ENCODE measurements at regions not wholly inside any gene's neighbourhood (a gene's known extent, or its start where the extent isn't known, plus 50 kb on each side); places are given as distances from the start of the nearest gene placed in this dataset.
"Not testable (repeated sequence)": the region's sequence is repeated elsewhere in the genome, so short reads cannot be mapped to it uniquely, and the experiment has no call there.

DNA sequence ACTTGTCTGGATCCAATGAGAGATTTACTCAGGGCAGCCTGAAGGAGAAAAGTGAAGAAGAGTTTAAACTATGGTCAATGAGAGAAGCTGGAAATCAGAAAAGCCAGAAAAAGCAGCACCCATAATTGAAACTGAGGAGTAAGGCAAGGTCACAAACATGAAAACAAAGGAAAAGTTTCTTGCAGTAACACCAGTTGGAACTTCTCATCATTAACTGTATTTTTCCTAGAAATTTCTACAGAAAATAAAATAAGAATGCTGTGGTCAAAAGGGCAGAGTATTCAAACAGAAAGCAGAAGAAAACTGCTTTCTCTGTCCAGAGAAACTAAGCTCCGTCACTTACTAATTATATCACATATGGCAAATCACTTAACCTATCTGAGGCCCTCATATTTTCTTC is 102.2 kb downstream of the OR13H1 start:
- peaks cover 10% of the 10 kb centered on the region for H3K27me3 ChIP-seq (ENCODE audit: control insufficient read depth, insufficient read depth, low read length)
- no peaks in the 10 kb centered on the region for H3K36me3 ChIP-seq (ENCODE audit: control insufficient read depth, insufficient read depth, low read length)
- H3K27ac ChIP-seq (ENCODE audit: low read depth, low read length) = no peak overlapping the region
- no peaks in the 10 kb centered on the region for H3K9me3 ChIP-seq (ENCODE audit: control insufficient read depth, insufficient read depth, low read length)
- H3K4me1 ChIP-seq (ENCODE audit: control insufficient read depth, insufficient read depth, low read length) = no peaks in the 10 kb centered on the region
- H3K4me3 ChIP-seq (ENCODE audit: low read depth, low read length) = no peak overlapping the region
- no peak overlapping the region for H3K9ac ChIP-seq (ENCODE audit: low read depth, low read length)

DNA sequence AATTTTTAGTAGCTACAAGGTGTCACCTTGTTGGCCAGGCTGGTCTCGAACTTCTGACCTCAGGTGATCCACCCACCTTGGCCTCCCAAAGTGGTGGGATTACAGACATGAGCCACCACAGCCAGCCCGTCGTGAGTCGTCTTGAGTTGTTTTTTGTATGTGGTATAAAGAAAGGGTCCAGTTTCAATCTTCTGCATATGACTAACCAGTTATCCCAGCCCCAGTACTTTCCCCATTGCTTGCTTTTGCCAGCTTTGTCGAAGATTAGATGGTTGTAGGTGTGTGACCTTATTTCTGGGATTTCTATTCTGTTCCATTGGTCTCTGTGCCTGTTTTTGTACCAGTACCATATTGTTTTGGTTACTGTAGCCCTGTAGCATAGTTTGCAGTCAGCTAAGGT is 105.9 kb downstream of the OR13H1 start:
- H3K9ac ChIP-seq (ENCODE audit: low read depth, low read length) = no peak overlapping the region
- H3K9me3 ChIP-seq (ENCODE audit: control insufficient read depth, insufficient read depth, low read length) = no peaks in the 10 kb centered on the region
- peaks cover 4% of the 10 kb centered on the region for H3K27me3 ChIP-seq (ENCODE audit: control insufficient read depth, insufficient read depth, low read length)
- no peak overlapping the region for H3K27ac ChIP-seq (ENCODE audit: low read depth, low read length)
- no peaks in the 10 kb centered on the region for H3K4me1 ChIP-seq (ENCODE audit: control insufficient read depth, insufficient read depth, low read length)
- H3K4me3 ChIP-seq (ENCODE audit: low read depth, low read length) = no peak overlapping the region
- no peaks in the 10 kb centered on the region for H3K36me3 ChIP-seq (ENCODE audit: control insufficient read depth, insufficient read depth, low read length)

DNA sequence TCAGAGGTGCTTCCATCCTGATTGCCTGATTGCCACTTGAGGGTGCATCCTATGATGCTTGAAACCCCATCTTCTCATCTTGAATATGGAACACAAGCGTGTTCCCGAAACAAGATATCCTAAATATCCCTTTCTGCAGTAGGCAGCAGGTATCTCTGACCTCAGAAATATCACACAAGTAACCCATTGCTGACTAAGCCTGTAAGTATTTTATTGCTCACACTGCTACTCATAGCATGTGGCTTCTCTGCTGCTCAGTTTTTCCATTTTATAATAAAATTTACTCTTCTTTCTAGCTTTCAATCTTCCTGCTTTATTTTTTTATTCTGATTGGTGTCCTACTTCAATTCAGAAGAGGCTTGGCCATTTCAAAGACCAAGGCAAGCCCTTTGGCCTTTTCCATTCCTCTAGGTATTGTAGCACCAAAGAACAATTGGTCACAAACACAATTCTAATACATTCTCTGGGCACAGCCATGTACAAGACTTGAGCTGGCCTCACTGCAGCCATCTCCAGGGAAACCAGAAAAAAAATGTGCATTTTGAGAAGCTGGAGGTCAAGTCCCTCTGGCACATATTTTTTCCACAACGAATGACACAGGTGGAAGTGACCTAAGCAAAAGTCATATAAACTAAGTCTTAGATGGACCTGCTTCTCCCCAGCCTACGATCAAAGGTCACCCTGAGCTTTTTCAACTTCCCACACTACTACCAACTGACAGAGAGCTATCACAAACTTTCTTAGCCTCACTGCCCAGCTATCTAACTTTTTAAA is 107.0 kb downstream of the OR13H1 start:
- H3K4me3 ChIP-seq (ENCODE audit: low read depth, low read length) = no peak overlapping the region

DNA sequence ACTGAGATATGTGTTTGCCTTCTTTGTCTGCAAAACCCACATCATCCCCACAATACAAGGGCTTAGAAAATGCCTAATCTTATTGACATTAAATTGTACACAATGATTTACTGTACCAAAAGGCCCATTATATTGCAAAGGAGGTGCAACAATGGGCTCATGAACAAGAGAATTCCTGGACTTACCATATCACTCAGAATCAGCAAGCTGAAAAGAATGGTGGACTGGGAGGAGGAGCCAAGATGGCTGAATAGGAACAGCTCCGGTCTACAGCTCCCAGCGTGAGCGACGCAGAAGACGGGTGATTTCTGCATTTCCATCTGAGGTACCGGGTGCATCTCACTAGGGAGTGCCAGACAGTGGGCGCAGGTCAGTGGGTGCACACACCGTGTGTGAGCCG is 119.9 kb downstream of the OR13H1 start:
- not testable (repeated sequence) for H3K4me1 ChIP-seq (ENCODE audit: control insufficient read depth, insufficient read depth, low read length); H3K4me3 ChIP-seq (ENCODE audit: low read depth, low read length); H3K9me3 ChIP-seq (ENCODE audit: control insufficient read depth, insufficient read depth, low read length); H3K36me3 ChIP-seq (ENCODE audit: control insufficient read depth, insufficient read depth, low read length); H3K27ac ChIP-seq (ENCODE audit: low read depth, low read length); H3K9ac ChIP-seq (ENCODE audit: low read depth, low read length); H3K27me3 ChIP-seq (ENCODE audit: control insufficient read depth, insufficient read depth, low read length)

More for the DNA sequence above, 107.0 kb downstream of the OR13H1 start:
- Histone ChIP-seq H3K36me3 (ENCODE audit: control insufficient read depth, insufficient read depth, low read length) (no peaks in the 10 kb centered on the region), H3K9ac (ENCODE audit: low read depth, low read length) (no peak overlapping the region), H3K27me3 (ENCODE audit: control insufficient read depth, insufficient read depth, low read length) (peaks cover 4% of the 10 kb centered on the region), H3K9me3 (ENCODE audit: control insufficient read depth, insufficient read depth, low read length) (no peaks in the 10 kb centered on the region), H3K4me1 (ENCODE audit: control insufficient read depth, insufficient read depth, low read length) (no peaks in the 10 kb centered on the region), H3K27ac (ENCODE audit: low read depth, low read length) (no peak overlapping the region)

DNA sequence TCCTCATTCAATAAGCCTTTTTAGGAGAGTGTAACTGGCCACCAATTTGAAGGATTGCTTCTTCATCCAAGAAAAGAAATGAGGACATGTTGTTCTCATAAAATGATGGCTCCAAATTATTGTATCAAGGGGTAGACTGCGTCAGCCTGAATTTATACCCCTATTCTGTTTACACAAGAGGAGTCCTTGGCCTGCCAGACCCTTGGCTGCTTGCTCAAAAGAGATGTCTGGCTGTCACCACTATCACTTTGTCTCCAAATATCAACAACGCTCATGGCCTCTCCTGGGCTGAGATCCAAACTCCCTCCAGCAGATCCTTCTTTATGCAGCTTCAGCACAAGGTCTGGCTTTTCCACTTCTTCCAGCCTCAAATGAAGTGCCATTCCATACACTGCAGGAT is 127.9 kb downstream of the OR13H1 start:
- H3K4me3 ChIP-seq (ENCODE audit: low read depth, low read length) = no peak overlapping the region
- no peaks in the 10 kb centered on the region for H3K4me1 ChIP-seq (ENCODE audit: control insufficient read depth, insufficient read depth, low read length)
- H3K9ac ChIP-seq (ENCODE audit: low read depth, low read length) = no peak overlapping the region
- H3K27me3 ChIP-seq (ENCODE audit: control insufficient read depth, insufficient read depth, low read length) = peaks cover 4% of the 10 kb centered on the region; the same call in 1 of the 2 replicates
- no peaks in the 10 kb centered on the region for H3K36me3 ChIP-seq (ENCODE audit: control insufficient read depth, insufficient read depth, low read length)
- H3K9me3 ChIP-seq (ENCODE audit: control insufficient read depth, insufficient read depth, low read length) = no peaks in the 10 kb centered on the region
- H3K27ac ChIP-seq (ENCODE audit: low read depth, low read length) = no peak overlapping the region

DNA sequence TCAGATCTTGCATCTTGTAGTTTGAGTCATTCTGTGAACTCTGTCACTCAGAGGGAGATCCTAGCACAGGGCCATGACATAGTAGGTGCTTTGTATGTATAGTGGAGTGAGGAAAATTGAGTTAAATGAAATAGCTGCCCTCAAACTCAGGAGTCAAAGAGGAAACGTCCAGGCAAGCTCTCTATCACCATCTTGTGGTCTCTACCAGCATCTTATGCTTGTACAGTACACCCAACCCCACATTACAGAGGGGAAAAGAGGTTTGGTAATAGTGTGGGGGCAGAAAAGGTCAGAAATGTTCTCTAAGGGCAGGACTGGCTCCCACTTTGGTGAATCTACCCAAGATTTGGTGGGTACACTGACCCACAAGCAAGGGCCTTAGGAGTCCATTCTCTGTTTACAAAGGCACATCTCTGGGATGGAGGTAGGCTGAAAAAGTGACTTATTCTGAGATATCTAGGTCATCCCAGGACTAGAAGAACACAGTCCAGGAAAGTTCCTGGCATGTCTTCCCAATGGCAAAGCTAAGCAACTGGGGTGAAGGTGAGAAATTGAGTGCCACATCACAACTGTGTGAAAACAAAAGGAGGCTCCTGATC is 131.8 kb downstream of the OR13H1 start:
- H3K9me3 ChIP-seq (ENCODE audit: control insufficient read depth, insufficient read depth, low read length) = no peaks in the 10 kb centered on the region
- no peaks in the 10 kb centered on the region for H3K36me3 ChIP-seq (ENCODE audit: control insufficient read depth, insufficient read depth, low read length)
- no peak overlapping the region for H3K9ac ChIP-seq (ENCODE audit: low read depth, low read length)
- no peaks in the 10 kb centered on the region for H3K4me1 ChIP-seq (ENCODE audit: control insufficient read depth, insufficient read depth, low read length)
- H3K4me3 ChIP-seq (ENCODE audit: low read depth, low read length) = no peak overlapping the region
- no peak overlapping the region for H3K27ac ChIP-seq (ENCODE audit: low read depth, low read length)
- H3K27me3 ChIP-seq (ENCODE audit: control insufficient read depth, insufficient read depth, low read length) = peaks cover 4% of the 10 kb centered on the region; the same call in 1 of the 2 replicates

DNA sequence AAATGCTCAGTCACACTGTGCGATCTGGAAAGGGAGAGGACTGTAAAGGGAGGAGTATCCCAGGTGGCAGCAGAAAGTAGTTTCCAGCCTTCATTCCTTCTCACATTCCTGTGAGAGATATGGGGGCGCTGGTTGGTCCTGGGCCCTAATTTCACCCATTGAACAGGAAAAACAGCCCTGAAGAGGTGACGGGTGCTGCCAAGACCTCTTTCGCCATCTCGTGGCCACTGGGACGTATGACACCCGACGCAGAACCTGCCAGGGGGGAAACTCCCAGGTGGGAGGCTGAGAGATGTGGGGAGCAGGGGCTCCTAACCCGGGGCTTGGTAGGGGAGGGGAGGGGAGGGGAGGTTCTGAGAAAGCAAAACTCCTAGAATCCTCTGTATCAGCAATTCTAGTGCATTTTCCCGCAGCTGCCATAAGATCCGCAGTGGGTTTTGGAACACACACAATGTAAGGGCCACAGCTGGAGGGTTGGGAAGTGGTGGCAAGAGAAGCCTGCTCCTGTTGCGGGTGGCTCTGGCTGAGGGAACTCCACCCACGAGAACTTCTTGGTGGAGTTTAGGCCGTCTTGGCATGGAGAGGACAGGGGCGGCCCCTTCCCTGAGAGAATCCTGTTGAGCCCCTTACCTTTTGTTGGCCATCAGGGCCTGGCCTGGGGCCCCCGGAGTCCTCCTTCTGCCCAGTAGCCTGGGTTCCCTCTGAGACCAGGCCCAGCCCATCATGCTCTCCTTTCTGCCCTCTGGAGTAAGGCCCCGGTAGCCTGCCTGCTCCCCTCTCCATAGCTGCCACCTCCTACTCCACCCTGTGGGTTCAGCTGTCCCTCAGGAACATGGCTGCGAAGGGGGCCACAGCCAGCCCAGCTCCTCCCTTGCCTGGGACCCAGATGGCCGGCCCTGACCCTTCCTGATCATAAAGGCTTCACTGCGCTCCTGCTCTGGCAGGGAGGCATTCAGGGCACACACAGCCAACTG is 134.1 kb downstream of the OR13H1 start:
- H3K9me3 ChIP-seq (ENCODE audit: control insufficient read depth, insufficient read depth, low read length) = no peaks in the 10 kb centered on the region
- no peak overlapping the region for H3K9ac ChIP-seq (ENCODE audit: low read depth, low read length)
- no peaks in the 10 kb centered on the region for H3K36me3 ChIP-seq (ENCODE audit: control insufficient read depth, insufficient read depth, low read length)
- no peak overlapping the region for H3K4me3 ChIP-seq (ENCODE audit: low read depth, low read length)
- H3K27me3 ChIP-seq (ENCODE audit: control insufficient read depth, insufficient read depth, low read length) = no peaks in the 10 kb centered on the region
- H3K27ac ChIP-seq (ENCODE audit: low read depth, low read length) = no peak overlapping the region
- H3K4me1 ChIP-seq (ENCODE audit: control insufficient read depth, insufficient read depth, low read length) = no peaks in the 10 kb centered on the region

DNA sequence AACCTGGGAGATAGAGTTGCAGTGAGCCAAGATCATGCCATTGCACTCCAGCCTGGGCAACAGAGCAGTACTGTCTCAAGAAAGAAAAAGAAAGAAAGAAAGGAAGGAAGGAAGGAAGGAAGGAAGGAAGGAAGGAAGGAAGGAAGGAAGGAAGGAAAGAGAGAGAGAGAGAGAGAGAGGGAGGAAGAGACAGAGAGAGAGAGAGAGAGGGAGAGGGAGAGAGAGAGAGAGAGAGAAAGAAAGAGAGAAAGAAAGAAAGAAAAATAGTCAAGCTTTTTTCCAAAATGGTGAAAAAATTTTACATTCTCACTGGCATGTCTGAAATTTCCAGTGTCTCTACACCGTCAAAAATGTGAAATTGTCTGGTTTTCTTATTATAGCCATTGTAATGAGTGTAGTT is 138.9 kb downstream of the OR13H1 start:
- H3K4me1 ChIP-seq (ENCODE audit: control insufficient read depth, insufficient read depth, low read length); H3K36me3 ChIP-seq (ENCODE audit: control insufficient read depth, insufficient read depth, low read length); H3K27me3 ChIP-seq (ENCODE audit: control insufficient read depth, insufficient read depth, low read length); H3K9me3 ChIP-seq (ENCODE audit: control insufficient read depth, insufficient read depth, low read length); H3K27ac ChIP-seq (ENCODE audit: low read depth, low read length); H3K4me3 ChIP-seq (ENCODE audit: low read depth, low read length); H3K9ac ChIP-seq (ENCODE audit: low read depth, low read length): not testable (repeated sequence)

DNA sequence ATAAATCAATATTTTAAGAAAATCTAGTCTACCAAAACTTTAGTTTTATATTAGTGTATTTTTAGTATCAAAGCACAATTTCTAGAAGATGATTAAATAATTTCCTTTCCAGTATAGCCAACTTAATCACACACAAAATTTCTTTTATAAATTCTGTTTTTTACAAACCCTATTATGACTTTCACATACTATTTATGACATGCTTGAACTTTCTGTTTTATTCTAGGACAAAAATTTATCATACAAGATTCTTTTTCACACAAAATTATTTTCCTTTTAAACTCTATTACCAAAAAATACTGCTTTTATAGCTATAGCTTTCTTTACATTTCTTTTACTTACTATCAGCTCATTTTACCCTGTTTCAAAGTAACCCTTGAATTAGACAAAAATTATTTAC is 149.5 kb downstream of the OR13H1 start:
- Histone ChIP-seq H3K4me1 (ENCODE audit: control insufficient read depth, insufficient read depth, low read length) (no peaks in the 10 kb centered on the region), H3K4me3 (ENCODE audit: low read depth, low read length) (no peak overlapping the region), H3K27me3 (ENCODE audit: control insufficient read depth, insufficient read depth, low read length) (no peaks in the 10 kb centered on the region), H3K27ac (ENCODE audit: low read depth, low read length) (no peak overlapping the region), H3K36me3 (ENCODE audit: control insufficient read depth, insufficient read depth, low read length) (peaks cover 66% of the 10 kb centered on the region), H3K9me3 (ENCODE audit: control insufficient read depth, insufficient read depth, low read length) (peaks cover 69% of the 10 kb centered on the region), H3K9ac (ENCODE audit: low read depth, low read length) (no peak overlapping the region)

DNA sequence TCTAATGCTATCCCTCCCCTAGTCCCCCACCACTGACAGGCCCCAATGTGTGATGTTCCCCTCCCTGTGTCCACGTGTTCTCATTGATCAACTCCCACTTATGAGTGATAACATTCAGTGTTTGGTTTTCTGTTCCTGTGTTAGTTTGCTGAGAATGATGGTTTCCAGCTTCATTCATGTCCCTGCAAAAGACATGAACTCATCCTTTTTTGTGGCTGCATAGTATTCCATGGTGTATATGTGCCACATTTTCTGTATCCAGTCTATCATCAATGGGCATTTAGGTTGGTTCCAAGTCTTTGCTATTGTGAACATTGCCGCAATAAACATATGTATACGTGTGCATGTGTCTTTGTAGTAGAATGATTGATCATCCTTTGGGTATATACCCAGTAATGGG is 153.1 kb downstream of the OR13H1 start:
- not testable (repeated sequence) for H3K4me1 ChIP-seq (ENCODE audit: control insufficient read depth, insufficient read depth, low read length); H3K9ac ChIP-seq (ENCODE audit: low read depth, low read length); H3K27ac ChIP-seq (ENCODE audit: low read depth, low read length); H3K4me3 ChIP-seq (ENCODE audit: low read depth, low read length); H3K27me3 ChIP-seq (ENCODE audit: control insufficient read depth, insufficient read depth, low read length)
- H3K36me3 ChIP-seq (ENCODE audit: control insufficient read depth, insufficient read depth, low read length) = peaks cover 66% of the 10 kb centered on the region
- peaks cover 60% of the 10 kb centered on the region for H3K9me3 ChIP-seq (ENCODE audit: control insufficient read depth, insufficient read depth, low read length)

DNA sequence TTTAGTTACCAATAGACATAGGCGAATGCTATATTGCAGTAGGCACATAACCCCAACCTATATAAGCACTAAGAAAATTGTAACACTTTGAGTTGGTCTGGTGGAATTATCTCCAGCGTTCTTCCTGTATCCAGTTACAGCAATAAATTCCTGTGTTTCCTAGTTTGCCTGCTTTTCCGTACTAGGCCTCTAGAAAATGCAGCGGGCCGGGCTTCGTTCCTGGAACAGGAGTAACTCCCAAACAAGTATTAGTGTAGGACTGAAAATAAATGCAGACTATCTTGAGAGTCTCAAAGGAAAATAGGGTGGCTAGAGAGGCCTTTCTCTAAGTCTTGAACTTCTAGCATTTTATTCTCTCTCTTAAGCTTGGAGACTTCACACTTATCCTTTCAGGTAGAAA is 159.8 kb downstream of the OR13H1 start:
- peaks cover 86% of the 10 kb centered on the region for H3K36me3 ChIP-seq (ENCODE audit: control insufficient read depth, insufficient read depth, low read length)
- H3K4me3 ChIP-seq (ENCODE audit: low read depth, low read length) = no peak overlapping the region

More for the DNA sequence above, 159.8 kb downstream of the OR13H1 start:
- H3K9me3 ChIP-seq (ENCODE audit: control insufficient read depth, insufficient read depth, low read length) = no peaks in the 10 kb centered on the region; the same call in 1 of the 2 replicates
- H3K4me1 ChIP-seq (ENCODE audit: control insufficient read depth, insufficient read depth, low read length) = no peaks in the 10 kb centered on the region
- H3K9ac ChIP-seq (ENCODE audit: low read depth, low read length) = no peak overlapping the region
- H3K27ac ChIP-seq (ENCODE audit: low read depth, low read length) = no peak overlapping the region
- no peaks in the 10 kb centered on the region for H3K27me3 ChIP-seq (ENCODE audit: control insufficient read depth, insufficient read depth, low read length)
